Rectal smooth muscle tissue (tissue), 1 donor: ENCODE measurements at regions not wholly inside any gene's neighbourhood (a gene's known extent, or its start where the extent isn't known, plus 50 kb on each side); places are given as distances from the start of the nearest gene placed in this dataset.
"Not testable (repeated sequence)": the region's sequence is repeated elsewhere in the genome, so short reads cannot be mapped to it uniquely, and the experiment has no call there.

Experiments
- H3K27ac ChIP-seq: one replicate; pipeline ENCODE4 v1.7.0; 2013; ENCODE audit warnings: low read depth, low read length, inconsistent platforms
- H3K27me3 ChIP-seq: one replicate; pipeline ENCODE4 v1.7.0; 2013; ENCODE audit warnings: low read length; ENCODE audit not compliant: control insufficient read depth, insufficient read depth
- H3K36me3 ChIP-seq: one replicate; pipeline ENCODE4 v1.7.0; 2013; ENCODE audit warnings: low read length; ENCODE audit not compliant: control insufficient read depth, insufficient read depth
- H3K4me1 ChIP-seq: one replicate; pipeline ENCODE4 v1.7.0; 2013; ENCODE audit warnings: low read length; ENCODE audit not compliant: control insufficient read depth, insufficient read depth
- H3K4me3 ChIP-seq: one replicate; pipeline ENCODE4 v1.7.0; 2013; ENCODE audit warnings: low read length
- H3K9ac ChIP-seq: one replicate; pipeline ENCODE4 v1.7.0; 2013; ENCODE audit warnings: low read length

DNA sequence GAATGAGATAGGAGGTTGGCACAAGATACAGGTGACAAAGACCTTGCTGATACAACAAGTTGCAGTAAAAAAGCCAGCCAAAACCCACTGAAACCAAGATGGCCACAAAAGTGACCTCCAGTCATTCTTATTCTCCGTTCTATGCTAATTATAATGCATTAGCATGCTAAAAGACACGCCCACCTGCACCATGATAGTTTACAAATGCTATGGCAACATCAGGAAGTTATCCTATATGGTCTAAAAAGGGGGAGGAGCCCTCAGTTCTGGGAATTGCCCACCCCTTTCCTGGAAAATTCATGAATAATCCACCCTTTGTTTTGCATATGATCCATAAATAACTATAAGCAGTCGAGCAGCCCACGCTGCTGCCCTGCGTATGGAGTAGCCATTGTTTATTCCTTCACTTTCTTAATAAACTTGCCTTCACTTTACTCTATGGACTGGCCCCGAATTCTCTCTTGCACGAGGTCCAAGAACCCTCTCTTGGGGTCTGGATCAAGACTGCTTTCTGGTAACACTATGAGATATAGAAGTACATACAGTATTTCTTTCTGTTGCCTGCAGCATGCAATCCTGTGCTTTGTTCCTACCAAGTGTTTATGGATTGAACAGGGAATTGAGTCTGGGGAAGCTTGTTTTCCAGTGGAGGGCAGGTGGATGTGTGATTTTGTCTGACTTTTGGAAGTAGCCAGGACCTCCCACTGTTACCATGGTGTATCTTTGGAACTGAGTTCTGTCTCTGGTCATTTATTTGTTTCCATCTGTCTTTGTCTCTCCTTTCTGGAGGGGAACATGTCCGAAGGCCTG, 72.0 kb upstream of the TGM3 start:
- H3K27ac ChIP-seq: no peak overlapping the region
- H3K36me3 ChIP-seq: no peaks in the 10 kb centered on the region
- H3K9ac ChIP-seq: no peak overlapping the region
- no peaks in the 10 kb centered on the region for H3K27me3 ChIP-seq
- H3K4me1 ChIP-seq: no peaks in the 10 kb centered on the region
- no peak overlapping the region for H3K4me3 ChIP-seq

DNA sequence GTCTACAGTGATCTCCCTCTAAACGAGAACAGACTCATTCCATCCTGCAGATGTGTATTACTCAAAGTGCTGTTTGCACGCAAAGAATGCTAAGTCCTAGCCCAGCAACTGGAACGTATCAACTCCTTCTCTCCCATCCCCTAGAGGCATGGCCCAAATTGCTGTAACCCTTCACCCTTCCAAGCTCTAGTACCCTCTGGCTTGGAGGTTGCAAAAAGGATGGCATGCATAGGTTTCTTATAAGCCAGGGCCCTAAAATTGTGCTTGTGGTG, 71.5 kb upstream of the TGM3 start:
- Histone ChIP-seq H3K9ac (no peak overlapping the region), H3K36me3 (no peaks in the 10 kb centered on the region), H3K27ac (no peak overlapping the region)

DNA sequence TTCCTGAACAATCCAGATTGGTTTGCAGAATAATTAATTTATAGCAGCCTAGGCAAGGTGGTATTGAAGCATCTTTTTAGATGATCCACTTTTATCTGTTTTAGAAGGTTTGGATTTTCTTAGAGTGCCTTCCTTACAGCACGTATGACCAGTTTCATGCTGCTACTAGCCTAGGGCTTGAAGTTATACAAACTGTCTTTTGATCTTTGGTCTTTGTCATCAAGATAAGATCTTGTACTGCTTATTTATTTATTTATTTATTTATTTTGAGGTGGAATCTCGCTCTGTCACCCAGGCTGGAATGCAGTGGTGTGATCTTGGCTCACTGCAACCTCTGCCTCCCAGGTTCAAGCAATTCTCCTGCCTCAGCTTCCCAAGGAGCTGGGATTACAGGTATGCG, 68.5 kb upstream of the TGM3 start:
- H3K27ac ChIP-seq, H3K27me3 ChIP-seq, H3K4me1 ChIP-seq, H3K4me3 ChIP-seq, H3K9ac ChIP-seq, H3K36me3 ChIP-seq: not testable (repeated sequence)

More for the DNA sequence above, 71.5 kb upstream of the TGM3 start:
- H3K27me3 ChIP-seq: no peaks in the 10 kb centered on the region
- no peak overlapping the region for H3K4me3 ChIP-seq
- no peaks in the 10 kb centered on the region for H3K4me1 ChIP-seq

DNA sequence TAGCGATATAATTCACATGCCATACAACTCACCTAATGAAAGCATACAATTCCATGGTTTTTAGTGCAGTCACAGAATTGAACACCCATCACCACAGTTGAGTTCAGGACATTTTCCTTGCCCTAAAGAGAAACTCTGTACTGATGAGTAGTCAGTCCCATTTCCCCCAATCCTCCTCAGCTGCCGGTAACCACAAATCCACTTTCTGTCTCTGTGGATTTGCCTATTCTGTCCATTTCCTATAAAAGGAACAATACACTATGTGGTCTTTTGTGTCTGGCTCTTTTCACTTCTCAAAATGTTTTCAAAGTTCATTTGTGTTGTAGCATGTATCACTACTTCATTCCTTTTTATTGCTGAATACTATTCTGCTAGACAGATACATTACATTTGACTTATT, 67.9 kb upstream of the TGM3 start:
- Histone ChIP-seq H3K4me1 (no peaks in the 10 kb centered on the region), H3K36me3 (no peaks in the 10 kb centered on the region), H3K4me3 (no peak overlapping the region), H3K9ac (no peak overlapping the region), H3K27ac (no peak overlapping the region), H3K27me3 (no peaks in the 10 kb centered on the region)

DNA sequence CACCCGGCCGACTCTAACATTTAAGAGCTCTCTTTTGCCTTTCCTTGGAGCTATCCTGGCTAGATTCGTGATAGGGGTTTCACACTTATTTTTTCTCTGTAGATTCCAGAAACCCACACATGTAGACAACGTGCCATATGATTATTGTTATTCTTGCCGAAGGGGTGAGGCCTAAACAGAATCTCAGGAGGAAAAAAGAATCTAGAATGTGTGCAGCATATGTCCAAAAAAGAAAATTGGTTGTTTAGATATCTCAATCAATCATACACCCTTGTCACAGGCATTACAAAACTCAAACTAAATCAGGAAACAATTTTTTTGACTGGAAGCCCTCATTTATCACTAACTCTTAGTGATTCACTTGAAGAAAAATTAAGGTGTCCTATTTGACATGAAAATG, 66.9 kb upstream of the TGM3 start:
- no peak overlapping the region for H3K27ac ChIP-seq
- H3K4me3 ChIP-seq: no peak overlapping the region
- H3K4me1 ChIP-seq: no peaks in the 10 kb centered on the region
- no peak overlapping the region for H3K9ac ChIP-seq
- H3K36me3 ChIP-seq: no peaks in the 10 kb centered on the region
- H3K27me3 ChIP-seq: no peaks in the 10 kb centered on the region

DNA sequence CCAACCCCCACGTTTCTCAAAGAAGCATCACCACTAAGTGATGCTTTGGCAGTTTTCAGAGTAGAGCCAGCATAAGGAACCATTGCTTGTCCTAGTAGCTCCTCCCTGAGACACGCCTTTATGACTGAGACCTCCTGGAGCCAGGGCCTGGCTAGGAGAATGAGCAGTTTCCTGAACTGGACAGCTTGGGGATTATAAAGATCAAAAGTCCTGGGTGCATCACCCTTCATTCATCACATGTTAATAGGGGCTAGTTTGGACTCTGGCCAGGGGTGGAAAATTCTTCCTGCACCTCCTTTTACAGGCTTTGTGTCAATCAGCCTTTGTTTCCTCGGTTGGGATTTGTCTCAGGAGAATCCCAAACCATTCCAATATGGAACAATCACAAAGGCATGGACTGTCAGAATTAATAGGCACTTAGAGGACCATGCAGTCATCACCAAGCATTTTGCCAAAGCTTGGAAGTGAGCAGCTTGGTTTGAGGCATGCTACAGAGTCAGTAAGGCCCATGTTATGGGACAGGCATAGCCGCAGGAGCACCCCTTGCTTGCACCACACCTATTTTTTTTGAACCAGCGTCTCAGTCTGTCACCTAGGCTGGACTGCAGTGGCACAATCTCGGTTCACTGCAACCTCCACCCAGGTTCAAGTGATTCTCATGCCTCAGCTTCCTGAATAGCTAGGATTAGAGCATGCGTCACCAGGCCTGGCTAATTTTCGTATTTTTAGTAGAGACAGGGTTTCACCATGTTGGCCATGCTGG, 64.9 kb upstream of the TGM3 start:
- no peak overlapping the region for H3K4me3 ChIP-seq
- no peak overlapping the region for H3K9ac ChIP-seq
- no peaks in the 10 kb centered on the region for H3K27me3 ChIP-seq
- H3K4me1 ChIP-seq: no peaks in the 10 kb centered on the region
- no peaks in the 10 kb centered on the region for H3K36me3 ChIP-seq
- no peak overlapping the region for H3K27ac ChIP-seq

DNA sequence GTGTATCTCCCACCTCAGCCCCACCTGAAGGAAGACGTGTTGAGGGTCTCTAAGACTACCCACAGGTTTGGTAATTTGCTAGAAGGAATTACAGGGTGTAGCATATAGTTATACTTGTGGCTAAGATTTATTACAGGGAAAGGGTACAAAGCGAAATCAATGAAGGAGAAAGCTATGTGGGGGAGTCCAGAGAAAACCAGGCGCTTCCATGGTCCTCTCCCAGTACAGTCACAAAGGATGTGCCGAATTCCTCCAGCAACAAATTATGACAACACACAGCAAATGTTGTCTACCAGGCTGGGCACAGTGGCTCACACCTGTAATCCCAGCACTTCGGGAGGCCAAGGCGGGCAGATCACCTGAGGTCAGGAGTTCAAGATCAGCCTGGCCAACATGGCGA, 64.1 kb upstream of the TGM3 start:
- Histone ChIP-seq H3K4me1 (no peaks in the 10 kb centered on the region), H3K27ac (no peak overlapping the region), H3K4me3 (no peak overlapping the region), H3K36me3 (no peaks in the 10 kb centered on the region), H3K27me3 (no peaks in the 10 kb centered on the region), H3K9ac (no peak overlapping the region)

DNA sequence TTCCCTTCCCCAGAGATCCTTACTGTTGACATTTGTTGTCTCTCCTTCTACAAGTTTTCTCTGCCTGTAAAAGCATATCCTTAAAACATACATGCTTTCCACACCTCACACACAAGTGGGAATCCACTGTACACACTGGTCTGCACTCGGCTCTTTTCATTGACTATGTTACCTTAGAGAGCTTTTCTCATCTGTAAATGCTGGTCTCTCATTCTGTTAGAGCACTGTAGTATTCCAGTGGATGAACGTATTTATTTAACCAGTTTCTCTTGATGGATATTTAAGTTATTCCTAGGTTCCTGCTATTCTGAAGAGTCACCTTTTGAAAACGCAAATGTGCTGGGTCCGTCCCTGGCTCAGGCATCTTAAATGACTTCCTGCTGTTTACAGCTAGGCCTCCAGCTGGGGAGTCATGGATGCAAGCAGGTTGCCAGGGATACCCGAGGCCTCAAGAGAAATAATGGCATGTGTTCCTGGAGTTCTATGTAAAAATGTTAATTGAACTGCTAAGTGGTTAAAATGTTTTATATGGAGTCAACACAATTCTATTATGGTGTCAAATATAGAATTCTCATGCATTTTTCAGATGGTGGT, 61.1 kb upstream of the TGM3 start:
- Histone ChIP-seq H3K27me3 (no peaks in the 10 kb centered on the region), H3K4me3 (no peak overlapping the region), H3K4me1 (no peaks in the 10 kb centered on the region), H3K36me3 (no peaks in the 10 kb centered on the region), H3K9ac (no peak overlapping the region), H3K27ac (no peak overlapping the region)

DNA sequence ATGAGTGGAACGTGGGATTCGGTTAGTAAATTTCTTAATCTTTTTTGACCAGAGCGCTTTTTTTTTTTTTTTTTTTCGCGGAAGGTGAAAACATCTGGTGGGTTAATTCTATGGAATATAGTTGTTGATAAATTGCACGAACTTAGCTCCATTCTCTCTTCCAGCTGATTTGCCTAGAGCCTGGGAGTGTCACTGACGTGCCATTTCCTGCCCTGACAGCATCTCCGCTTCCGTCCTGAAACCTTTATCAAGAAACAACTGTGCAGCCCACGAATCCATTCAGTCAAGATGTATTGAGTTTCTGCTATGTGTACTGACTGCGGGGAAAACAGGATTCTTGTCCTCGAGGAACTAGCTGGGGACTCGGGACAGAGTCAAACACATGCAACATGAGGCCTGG, 59.5 kb upstream of the TGM3 start:
- Histone ChIP-seq H3K27ac (no peak overlapping the region), H3K4me1 (no peaks in the 10 kb centered on the region), H3K9ac (no peak overlapping the region), H3K27me3 (no peaks in the 10 kb centered on the region), H3K36me3 (no peaks in the 10 kb centered on the region), H3K4me3 (no peak overlapping the region)

DNA sequence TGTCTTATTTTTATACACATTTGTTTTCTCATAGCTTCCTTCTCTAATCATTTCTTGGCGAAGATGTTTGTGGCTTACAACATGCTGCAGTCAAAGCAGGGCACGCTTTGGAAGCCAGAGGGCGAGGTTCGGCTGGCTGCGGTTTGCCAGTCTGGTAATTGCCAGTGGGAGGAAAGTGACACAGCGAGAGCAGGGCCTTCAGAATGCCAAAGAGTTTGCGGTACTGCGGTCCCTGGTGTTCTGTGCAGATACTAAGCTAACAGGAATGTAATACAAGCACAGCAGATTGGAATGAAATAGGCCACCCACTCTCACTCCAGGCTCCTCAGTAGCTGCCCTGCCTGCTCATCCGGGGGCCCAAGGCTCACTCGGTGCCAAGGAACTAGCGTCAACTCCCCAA, 58.7 kb upstream of the TGM3 start:
- H3K9ac ChIP-seq: no peak overlapping the region
- H3K27ac ChIP-seq: no peak overlapping the region
- H3K4me1 ChIP-seq: no peaks in the 10 kb centered on the region
- no peaks in the 10 kb centered on the region for H3K27me3 ChIP-seq
- no peak overlapping the region for H3K4me3 ChIP-seq
- H3K36me3 ChIP-seq: no peaks in the 10 kb centered on the region

DNA sequence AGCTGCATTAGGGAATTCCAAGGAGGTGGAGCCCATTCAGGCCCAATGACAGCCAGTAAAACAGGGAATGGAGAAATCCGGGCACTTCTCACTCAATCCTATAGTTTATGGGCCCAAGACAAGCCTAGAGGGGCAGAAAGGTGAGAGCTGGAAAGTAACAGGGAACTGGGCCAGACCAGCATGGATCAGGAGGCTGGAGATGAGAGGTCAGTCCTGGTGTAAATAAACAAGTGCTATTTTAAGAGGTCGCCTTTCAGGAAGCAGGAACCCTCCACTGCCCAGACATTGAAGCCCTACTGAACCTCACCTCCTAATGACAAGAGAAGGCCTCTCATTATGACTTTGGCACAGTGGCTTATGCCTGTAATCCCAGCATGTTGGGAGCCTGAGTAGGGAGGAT, 57.2 kb upstream of the TGM3 start:
- Histone ChIP-seq H3K4me1 (no peaks in the 10 kb centered on the region), H3K9ac (no peak overlapping the region), H3K4me3 (no peak overlapping the region), H3K36me3 (no peaks in the 10 kb centered on the region), H3K27ac (no peak overlapping the region), H3K27me3 (no peaks in the 10 kb centered on the region)

DNA sequence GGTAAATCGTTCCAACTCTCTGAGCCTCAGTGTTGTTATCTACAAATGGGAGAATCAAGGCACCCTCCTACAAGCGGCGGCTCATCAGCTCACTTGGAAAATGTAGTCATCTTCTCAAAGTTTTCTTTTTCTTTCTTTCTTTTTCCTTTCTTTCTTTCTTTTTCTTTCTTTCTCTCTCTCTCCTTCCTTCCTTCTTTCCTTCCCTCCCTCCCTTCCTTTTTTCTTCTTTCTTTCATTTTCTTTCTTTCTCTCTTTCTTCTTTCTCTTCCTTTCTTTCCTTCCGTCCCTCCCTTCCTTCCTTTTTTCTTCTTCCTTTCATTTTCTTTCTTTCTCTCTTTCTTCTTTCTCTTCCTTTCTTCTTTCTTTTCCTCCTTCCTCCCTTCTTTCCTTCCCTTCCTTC, 55.0 kb upstream of the TGM3 start:
- H3K27me3 ChIP-seq: no peaks in the 10 kb centered on the region
- no peaks in the 10 kb centered on the region for H3K4me1 ChIP-seq
- no peak overlapping the region for H3K27ac ChIP-seq
- H3K9ac ChIP-seq: no peak overlapping the region
- no peak overlapping the region for H3K4me3 ChIP-seq
- no peaks in the 10 kb centered on the region for H3K36me3 ChIP-seq

DNA sequence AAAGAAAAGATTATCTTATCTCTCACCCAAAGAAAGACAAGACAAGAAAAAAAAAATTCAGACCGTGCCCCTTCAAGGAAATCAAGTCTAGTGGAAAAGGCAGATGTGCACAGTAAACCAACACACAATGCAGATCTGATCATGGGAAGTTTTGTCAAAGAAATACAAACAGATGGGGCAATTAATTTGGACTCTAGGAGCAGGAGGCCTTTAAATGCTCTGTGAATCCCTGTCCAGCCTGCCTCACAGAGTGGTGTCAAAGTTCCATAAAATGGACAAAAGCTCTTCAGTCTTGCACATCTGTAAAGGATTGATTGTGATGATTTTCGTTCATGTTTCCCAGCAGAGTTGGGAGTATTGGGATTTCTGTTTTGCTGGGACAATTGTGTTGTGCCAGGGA, 53.1 kb upstream of the TGM3 start:
- H3K9ac ChIP-seq: no peak overlapping the region
- H3K27me3 ChIP-seq: no peaks in the 10 kb centered on the region
- no peak overlapping the region for H3K27ac ChIP-seq
- H3K4me1 ChIP-seq: no peaks in the 10 kb centered on the region
- no peaks in the 10 kb centered on the region for H3K36me3 ChIP-seq
- no peak overlapping the region for H3K4me3 ChIP-seq
